ENCODE measurements at regions not wholly inside any gene's neighbourhood (a gene's known extent, or its start where the extent isn't known, plus 50 kb on each side); places are given as distances from the start of the nearest gene placed in this dataset.

GRCh38 chr20:24207803-24208300 lies 219.3 kb upstream of the GGTLC1 start:
- H3K4me3 Mint-ChIP-seq, result no peak overlapping the region
- no peak overlapping the region for H3K27ac Mint-ChIP-seq
- intact Hi-C loops (cut with micrococcal nuclease), result no loop called here
- H3K79me2 ChIP-seq (ENCODE audit: control insufficient read depth, insufficient read depth, low read length), result no peaks in the 10 kb centered on the region
- no peak overlapping the region for H3K27ac ChIP-seq (ENCODE audit: low read length in 2 of 2)
- H3K27me3 ChIP-seq (replicated peaks in 1 of 4; ENCODE audit: control extremely low read depth in 1 of 4, control insufficient read depth in 3 of 4, insufficient read depth in 4 of 4, low read length in 3 of 4), result peaks cover 0 to 18% (median 13%) of the 10 kb centered on the region in 4 experiments
- no peak overlapping the region for H3K4me3 ChIP-seq (ENCODE audit: control extremely low read depth in 1 of 5, extremely low read depth in 1 of 5, insufficient read depth in 1 of 5, low read depth in 2 of 5, low read length in 4 of 5)
- ChIA-PET POLR2A (no interaction called here), CTCF (no interaction called here)
- H3K4me2 ChIP-seq (replicated peaks; ENCODE audit: low read depth, low read length, poor library complexity, severe bottlenecking), result no peak overlapping the region
- H2AFZ ChIP-seq (ENCODE audit: insufficient read depth, low read depth, low read length, poor library complexity, severe bottlenecking), result no peak overlapping the region
- peaks cover 23% of the 10 kb centered on the region for H3K27me3 Mint-ChIP-seq
- peaks cover 0 to 3% of the 10 kb centered on the region in 2 donors for H3K4me1 ChIP-seq (ENCODE audit: control insufficient read depth in 2 of 2, insufficient read depth in 2 of 2, low read length in 2 of 2)
- H3K36me3 ChIP-seq (replicated peaks in 1 of 2; ENCODE audit: control extremely low read depth in 1 of 2, control insufficient read depth in 1 of 2, extremely low read depth in 1 of 2, insufficient read depth in 2 of 2, low read length in 1 of 2), result no peaks in the 10 kb centered on the region
- DNase-seq (no peak), ATAC-seq (ENCODE audit: low read depth) (no peak)
- H3K4me1 Mint-ChIP-seq, result no peaks in the 10 kb centered on the region
- peaks cover 14% of the 10 kb centered on the region for H3K9me3 Mint-ChIP-seq (ENCODE audit: insufficient read depth)
- 91% methylated on average over 21 of the region's 26 CpGs for WGBS (ENCODE audit: insufficient coverage)
- TF ChIP-seq CTCF (IDR thresholded peaks at IDR 0.05) (no peak), EZH2 (IDR thresholded peaks at IDR 0.05; ENCODE audit: borderline replicate concordance, insufficient read depth, low read depth, low read length, poor library complexity, severe bottlenecking) (no peak)
- H4K20me1 ChIP-seq (ENCODE audit: control insufficient read depth, insufficient read depth, low read length, poor library complexity, severe bottlenecking), result no peaks in the 10 kb centered on the region
- H3K9ac ChIP-seq (ENCODE audit: low read length), result no peak overlapping the region
- peaks cover 0 to 18% (median 0%) of the 10 kb centered on the region in 3 donors for H3K9me3 ChIP-seq (ENCODE audit: control extremely low read depth in 1 of 3, control insufficient read depth in 2 of 3, insufficient read depth in 1 of 3, low read length in 2 of 3)

GRCh38 chr20:24206995-24207394 lies 218.4 kb upstream of the GGTLC1 start:
- ChIA-PET POLR2A (no interaction called here), CTCF (no interaction called here)
- Mint-ChIP-seq H3K9me3 (ENCODE audit: insufficient read depth) (peaks cover 14% of the 10 kb centered on the region), H3K27me3 (peaks cover 14% of the 10 kb centered on the region), H3K4me3 (no peak overlapping the region), H3K4me1 (no peaks in the 10 kb centered on the region), H3K27ac (no peak overlapping the region)
- Histone ChIP-seq H3K4me3 (ENCODE audit: control extremely low read depth in 1 of 5, extremely low read depth in 1 of 5, insufficient read depth in 1 of 5, low read depth in 2 of 5, low read length in 4 of 5) (no peak overlapping the region), H3K4me1 (ENCODE audit: control insufficient read depth in 2 of 2, insufficient read depth in 2 of 2, low read length in 2 of 2) (no peaks in the 10 kb centered on the region), H3K4me2 (replicated peaks; ENCODE audit: low read depth, low read length, poor library complexity, severe bottlenecking) (no peak overlapping the region), H3K27me3 (replicated peaks in 1 of 4; ENCODE audit: control extremely low read depth in 1 of 4, control insufficient read depth in 3 of 4, insufficient read depth in 4 of 4, low read length in 3 of 4) (peaks cover 0 to 9% (median 7%) of the 10 kb centered on the region in 4 experiments), H4K20me1 (ENCODE audit: control insufficient read depth, insufficient read depth, low read length, poor library complexity, severe bottlenecking) (no peaks in the 10 kb centered on the region), H3K27ac (ENCODE audit: low read length in 2 of 2) (no peak overlapping the region), H3K9me3 (ENCODE audit: control extremely low read depth in 1 of 3, control insufficient read depth in 2 of 3, insufficient read depth in 1 of 3, low read length in 2 of 3) (peaks cover 0 to 18% (median 0%) of the 10 kb centered on the region in 3 donors), H3K9ac (ENCODE audit: low read length) (no peak overlapping the region), H2AFZ (ENCODE audit: insufficient read depth, low read depth, low read length, poor library complexity, severe bottlenecking) (no peak overlapping the region), H3K79me2 (ENCODE audit: control insufficient read depth, insufficient read depth, low read length) (no peaks in the 10 kb centered on the region), H3K36me3 (replicated peaks in 1 of 2; ENCODE audit: control extremely low read depth in 1 of 2, control insufficient read depth in 1 of 2, extremely low read depth in 1 of 2, insufficient read depth in 2 of 2, low read length in 1 of 2) (no peaks in the 10 kb centered on the region)
- intact Hi-C loops (cut with micrococcal nuclease), result no loop called here
- WGBS (ENCODE audit: insufficient coverage), result no CpG with 5 or more reads among the region's 5 CpGs
- DNase-seq (no peak), ATAC-seq (ENCODE audit: low read depth) (no peak)
- TF ChIP-seq CTCF (IDR thresholded peaks at IDR 0.05) (no peak), EZH2 (IDR thresholded peaks at IDR 0.05; ENCODE audit: borderline replicate concordance, insufficient read depth, low read depth, low read length, poor library complexity, severe bottlenecking) (no peak)
